Gastroesophageal sphincter (tissue), 3 donors: ENCODE measurements at regions not wholly inside any gene's neighbourhood (a gene's known extent, or its start where the extent isn't known, plus 50 kb on each side); places are given as distances from the start of the nearest gene placed in this dataset.

Experiments used
- CTCF ChIP-seq, 4 experiments: fragments of 200-600 bp in 2 of 4; fragments of 450-650 bp in 2 of 4; sonication (generic) in 1 of 4; IDR thresholded peaks; one replicate each; pipeline ENCODE4 v1.5.1; 2017 to 2019; ENCODE audit warnings: antibody characterized with exemption in 4 of 4, mild to moderate bottlenecking in 2 of 4, moderate library complexity in 2 of 4
- POLR2A ChIP-seq, 2 donors: fragments of 450-650 bp; IDR thresholded peaks; one replicate each; pipeline ENCODE4 v1.6.1; 2017; ENCODE audit warnings: antibody characterized with exemption in 2 of 2, mild to moderate bottlenecking in 2 of 2, moderate library complexity in 1 of 2
- POLR2AphosphoS5 ChIP-seq: sonication (generic); formaldehyde crosslinking; IDR thresholded peaks from one replicate; pipeline ENCODE4 v1.6.1; 2017; ENCODE audit warnings: antibody characterized with exemption

GRCh38 chr5:43893951-43894684 is 291.1 kb downstream of the NNT start:
- TF ChIP-seq CTCF (IDR thresholded peaks at IDR 0.05), result no peak
- TF ChIP-seq POLR2A (IDR thresholded peaks at IDR 0.05), result no peak
- TF ChIP-seq POLR2AphosphoS5, result peak; percentile 10
